B cell (primary cell): ENCODE measurements at regions not wholly inside any gene's neighbourhood (a gene's known extent, or its start where the extent isn't known, plus 50 kb on each side); places are given as distances from the start of the nearest gene placed in this dataset.

ENCODE experiments used
- ATAC-seq: fragments of 200-7000 bp; cut with Tn5 transposase; one replicate; pipeline ENCODE4 v1.10.0; 2021; ENCODE audit warnings: low read depth, mild to moderate bottlenecking, moderate number of reproducible peaks, moderate library complexity
- CTCF ChIA-PET: fragments of 350-600 bp; sonication (Branson Sonifier 250); formaldehyde crosslinking; loops from one replicate; lab custom pipeline; 2021; ENCODE audit warnings: antibody characterized with exemption, inconsistent platforms; lab: Charles Lee
- POLR2A ChIA-PET: fragments of 350-600 bp; sonication (Branson Sonifier 250); formaldehyde crosslinking; loops from one replicate; lab custom pipeline; 2021; ENCODE audit warnings: antibody characterized with exemption; lab: Charles Lee
- DNase-seq: peaks from one replicate; pipeline ENCODE4 v3.0.0; 2013
- H2AFZ ChIP-seq: 2 replicates; pipeline ENCODE4 v1.6.1; 2012; ENCODE audit warnings: mild to moderate bottlenecking, low read depth, low read length; ENCODE audit not compliant: insufficient read depth, poor library complexity, severe bottlenecking
- H3K27ac ChIP-seq, 2 donors: 1 replicate in 1 of 2; 2 replicates in 1 of 2; pipeline ENCODE4 v1.5.1; 2012 to 2013; ENCODE audit warnings: low read length in 2 of 2, mild to moderate bottlenecking in 2 of 2, moderate library complexity in 1 of 2
- H3K27me3 ChIP-seq, 4 experiments: fragments of 200-600 bp in 1 of 4; sonication (generic) in 1 of 4; replicated peaks in 1 of 4; 1 replicate in 2 of 4; 2 replicates in 2 of 4; pipeline versions ENCODE4 v1.6.1 to v1.7.0; 2013 to 2016; ENCODE audit warnings: low read length in 3 of 4, mild to moderate bottlenecking in 2 of 4, mixed read lengths in 1 of 4, moderate library complexity in 1 of 4; ENCODE audit not compliant: insufficient read depth in 4 of 4, control insufficient read depth in 3 of 4; ENCODE audit errors: control extremely low read depth in 1 of 4
- H3K36me3 ChIP-seq, 2 experiments: replicated peaks in 1 of 2; 1 replicate in 1 of 2; 2 replicates in 1 of 2; pipeline versions ENCODE4 v1.6.1 to v1.7.1; 2013; ENCODE audit warnings: low read length in 1 of 2; ENCODE audit not compliant: insufficient read depth in 2 of 2, control insufficient read depth in 1 of 2; ENCODE audit errors: control extremely low read depth in 1 of 2, extremely low read depth in 1 of 2
- H3K4me1 ChIP-seq, 2 donors: fragments of 200-600 bp in 1 of 2; sonication (generic) in 1 of 2; 1 replicate in 1 of 2; 2 replicates in 1 of 2; pipeline versions ENCODE4 v1.5.1 to v1.6.1; 2013 to 2017; ENCODE audit warnings: low read length in 2 of 2; ENCODE audit not compliant: control insufficient read depth in 2 of 2, insufficient read depth in 2 of 2
- H3K4me2 ChIP-seq: replicated peaks from 2 replicates; pipeline ENCODE3; 2012; ENCODE audit warnings: mild to moderate bottlenecking, low read depth, low read length; ENCODE audit not compliant: poor library complexity, severe bottlenecking
- H3K4me3 ChIP-seq, 5 experiments: fragments of 200-600 bp in 1 of 5; sonication (generic) in 1 of 5; 1 replicate in 3 of 5; 2 replicates in 2 of 5; pipeline versions ENCODE4 v1.5.1 to v1.7.0; 2011 to 2016; ENCODE audit warnings: low read length in 4 of 5, mild to moderate bottlenecking in 4 of 5, low read depth in 2 of 5, control low read depth in 1 of 5, moderate library complexity in 1 of 5; ENCODE audit not compliant: insufficient read depth in 1 of 5; ENCODE audit errors: control extremely low read depth in 1 of 5, extremely low read depth in 1 of 5
- H3K79me2 ChIP-seq: fragments of 200-600 bp; sonication (generic); one replicate; pipeline ENCODE4 v1.6.0; 2016; ENCODE audit warnings: low read length; ENCODE audit not compliant: control insufficient read depth, insufficient read depth
- H3K9ac ChIP-seq: fragments of 200-600 bp; sonication (generic); 2 replicates; pipeline ENCODE4 v1.6.1; 2017; ENCODE audit warnings: mild to moderate bottlenecking, low read length, moderate library complexity
- H3K9me3 ChIP-seq, 3 donors: one replicate each; pipeline versions ENCODE4 v1.6.1 to v1.7.1; 2013; ENCODE audit warnings: low read length in 2 of 3; ENCODE audit not compliant: control insufficient read depth in 2 of 3, insufficient read depth in 1 of 3; ENCODE audit errors: control extremely low read depth in 1 of 3
- H4K20me1 ChIP-seq: 2 replicates; pipeline ENCODE4 v1.6.0; 2012; ENCODE audit warnings: mild to moderate bottlenecking, low read length; ENCODE audit not compliant: insufficient read depth, control insufficient read depth, poor library complexity, severe bottlenecking
- H3K27ac Mint-ChIP-seq: one replicate; pipeline ENCODE4 v1.8.0; 2021; ENCODE audit warnings: mixed read lengths
- H3K27me3 Mint-ChIP-seq: one replicate; pipeline ENCODE4 v1.8.0; 2021; ENCODE audit warnings: mixed read lengths
- H3K4me1 Mint-ChIP-seq: one replicate; pipeline ENCODE4 v1.8.0; 2021; ENCODE audit warnings: mixed read lengths
- H3K4me3 Mint-ChIP-seq: one replicate; pipeline ENCODE4 v1.8.0; 2021; ENCODE audit warnings: mixed read lengths
- H3K9me3 Mint-ChIP-seq: one replicate; pipeline ENCODE4 v1.8.0; 2022; ENCODE audit warnings: mixed read lengths; ENCODE audit not compliant: insufficient read depth
- CTCF ChIP-seq: fragments of 200-600 bp; IDR thresholded peaks from one replicate; pipeline ENCODE4 v1.8.0; 2022; ENCODE audit warnings: antibody characterized with exemption, mild to moderate bottlenecking
- EZH2 ChIP-seq: IDR thresholded peaks from 2 replicates; pipeline ENCODE4 v1.6.1; 2012; ENCODE audit warnings: borderline replicate concordance, low read depth, mild to moderate bottlenecking, moderate library complexity, low read length; ENCODE audit not compliant: insufficient read depth, poor library complexity, severe bottlenecking
- WGBS: methylation state at CpG from one replicate; pipeline ENCODE4 v1.1.5; 2013; ENCODE audit warnings: missing lambda C conversion rate; ENCODE audit not compliant: insufficient coverage; 5-methylcytosine and 5-hydroxymethylcytosine counted together
- intact Hi-C: fragments of 100-400 bp; cut with micrococcal nuclease; formaldehyde crosslinking; loops from one replicate; pipeline ENCODE4 v1.10.0; 2022

- Mint-ChIP-seq H3K9me3 (no peaks in the 10 kb centered on the region), H3K4me1 (peaks cover 2% of the 10 kb centered on the region), H3K27me3 (peaks cover 9% of the 10 kb centered on the region), H3K4me3 (no peak overlapping the region), H3K27ac (no peak overlapping the region)
- no peaks in the 10 kb centered on the region for H3K79me2 ChIP-seq
- ChIA-PET POLR2A (no interaction called here), CTCF (no interaction called here)
- no peaks in the 10 kb centered on the region for H3K36me3 ChIP-seq
- DNase-seq (no peak), ATAC-seq (no peak)
- no peaks in the 10 kb centered on the region for H3K4me1 ChIP-seq
- H3K9me3 ChIP-seq, result no peaks in the 10 kb centered on the region
- H3K9ac ChIP-seq, result no peak overlapping the region
- H3K4me2 ChIP-seq, result no peak overlapping the region
- TF ChIP-seq EZH2 (no peak), CTCF (no peak)
- no peaks in the 10 kb centered on the region for H3K27me3 ChIP-seq
- H2AFZ ChIP-seq, result no peak overlapping the region
- 100% methylated on average over 1 of the region's 2 CpGs for WGBS
- intact Hi-C loops, result no loop called here
- no peak overlapping the region for H3K4me3 ChIP-seq
- H3K27ac ChIP-seq, result no peak overlapping the region
- no peaks in the 10 kb centered on the region for H4K20me1 ChIP-seq
Observed at GRCh38 chr5:74200560-74200959, 440.0 kb downstream of the ENC1 start.

DNA sequence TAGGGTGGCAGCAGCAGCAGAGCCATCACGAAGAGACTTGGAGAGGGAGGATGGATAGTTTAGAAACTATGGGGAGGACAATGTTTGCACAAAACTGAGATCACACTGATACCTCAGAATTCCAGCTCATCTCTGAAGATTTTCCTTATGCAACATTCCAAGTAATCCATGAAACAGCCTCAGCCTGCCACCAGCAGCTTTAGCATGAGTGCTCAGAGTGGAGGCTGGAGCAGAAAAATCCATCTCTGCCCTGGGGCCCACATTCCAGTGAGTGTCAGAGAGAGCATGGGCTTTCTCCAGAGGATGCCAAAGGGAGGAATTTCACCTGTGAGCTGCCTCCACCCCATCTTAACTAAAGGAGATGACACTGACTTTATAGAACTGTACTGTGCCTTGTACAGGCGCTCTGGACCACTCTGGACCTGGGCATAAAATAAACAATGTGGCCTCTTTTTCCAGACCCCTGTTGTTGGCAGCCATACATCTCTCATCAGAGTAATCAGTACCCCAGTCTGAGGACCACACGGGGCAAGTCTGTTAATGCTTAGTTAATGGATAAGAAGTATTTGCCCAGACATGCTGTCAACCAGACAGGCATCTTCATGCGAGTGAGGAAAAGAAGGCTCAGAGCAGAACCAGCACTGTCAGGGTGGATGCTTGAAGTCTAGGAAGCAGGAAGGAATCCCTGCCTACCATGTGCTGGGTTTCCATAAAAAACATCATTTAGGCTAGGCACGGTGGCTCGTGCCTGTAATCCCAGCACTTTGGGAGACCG, 440.9 kb downstream of the ENC1 start:
- no peak overlapping the region for H3K9ac ChIP-seq
- ATAC-seq, result no peak
- POLR2A ChIA-PET, result no interaction called here
- no peak overlapping the region for H3K4me2 ChIP-seq
- no peak overlapping the region for H3K4me3 ChIP-seq
- no peaks in the 10 kb centered on the region for H3K79me2 ChIP-seq
- DNase-seq, result no peak
- no peak overlapping the region for H2AFZ ChIP-seq
- Mint-ChIP-seq H3K27ac (no peak overlapping the region), H3K4me1 (peaks cover 2% of the 10 kb centered on the region), H3K9me3 (no peaks in the 10 kb centered on the region), H3K4me3 (no peak overlapping the region), H3K27me3 (peaks cover 9% of the 10 kb centered on the region)
- no peaks in the 10 kb centered on the region for H3K27me3 ChIP-seq
- TF ChIP-seq EZH2 (no peak), CTCF (no peak)
- H3K36me3 ChIP-seq, result no peaks in the 10 kb centered on the region
- intact Hi-C loops, result no loop called here
- CTCF ChIA-PET, result no interaction called here
- H3K9me3 ChIP-seq, result no peaks in the 10 kb centered on the region
- WGBS, result 93% methylated on average over 5 of the region's 7 CpGs
- H4K20me1 ChIP-seq, result no peaks in the 10 kb centered on the region
- H3K4me1 ChIP-seq, result no peaks in the 10 kb centered on the region
- H3K27ac ChIP-seq, result no peak overlapping the region
